OCI-LY3 (cell line): ENCODE measurements at regions not wholly inside any gene's neighbourhood (a gene's known extent, or its start where the extent isn't known, plus 50 kb on each side); places are given as distances from the start of the nearest gene placed in this dataset.

ENCODE experiments used
- H2AFZ ChIP-seq: fragments of 200-600, 300-600 bp; shearing (Covaris generic); 2 replicates; pipeline ENCODE4 v1.6.0; 2014; ENCODE audit warnings: antibody characterized with exemption, low read depth, low read length
- H3K27ac ChIP-seq: fragments of 200-600, 300-600 bp; sonication (generic); 2 replicates; pipeline ENCODE4 v1.5.1; 2014; ENCODE audit warnings: mild to moderate bottlenecking, low read length, moderate library complexity, mixed read lengths
- H3K27me3 ChIP-seq: fragments of 200-600, 300-600 bp; sonication (generic); 2 replicates; pipeline ENCODE4 v1.6.1; 2014; ENCODE audit warnings: low read depth, low read length, mixed read lengths
- H3K36me3 ChIP-seq: fragments of 200-600, 300-600 bp; sonication (generic); replicated peaks from 2 replicates; pipeline ENCODE3; 2014; ENCODE audit warnings: low read depth, low read length, mixed read lengths
- H3K4me1 ChIP-seq: fragments of 300-600, 200-600 bp; sonication (generic); 2 replicates; pipeline ENCODE4 v1.6.1; 2014; ENCODE audit warnings: low read length, mixed read lengths
- H3K4me2 ChIP-seq: fragments of 200-600, 300-600 bp; sonication (generic); 2 replicates; pipeline ENCODE4 v1.6.1; 2014; ENCODE audit warnings: low read length, mixed read lengths
- H3K4me3 ChIP-seq: fragments of 300-600, 200-600 bp; sonication (generic); 2 replicates; pipeline ENCODE4 v1.5.1; 2014; ENCODE audit warnings: antibody characterized with exemption, mild to moderate bottlenecking, low read length, moderate library complexity
- H3K79me2 ChIP-seq: fragments of 300-600, 200-600 bp; shearing (Covaris generic); 2 replicates; pipeline ENCODE4 v1.6.1; 2014; ENCODE audit warnings: mild to moderate bottlenecking, low read length, mixed read lengths
- H3K9ac ChIP-seq: fragments of 300-600, 200-600 bp; shearing (Covaris generic); 2 replicates; pipeline ENCODE4 v1.6.0; 2014; ENCODE audit warnings: mild to moderate bottlenecking, low read length, moderate library complexity
- H3K9me3 ChIP-seq: fragments of 200-600, 300-600 bp; shearing (Covaris generic); 2 replicates; pipeline ENCODE4 v1.6.1; 2014; ENCODE audit warnings: low read length, mixed read lengths; ENCODE audit not compliant: insufficient read depth
- H4K20me1 ChIP-seq: fragments of 200-600, 300-600 bp; sonication (generic); 2 replicates; pipeline ENCODE4 v1.6.1; 2016; ENCODE audit warnings: low read length, mixed read lengths; ENCODE audit not compliant: insufficient read depth
- EZH2phosphoT487 ChIP-seq: fragments of 200-600 bp; shearing (Covaris generic); IDR thresholded peaks from 2 replicates; pipeline ENCODE4 v1.6.1; 2018; ENCODE audit warnings: antibody characterized with exemption, mixed run types, low read depth
- TF ChIP-seq, protein P1 (sequence below): fragments of 200-600, 300-600 bp; sonication (generic); IDR thresholded peaks from 2 replicates; pipeline ENCODE4 v1.5.1; 2014; ENCODE audit warnings: antibody characterized with exemption, low read length, low read depth

DNA sequence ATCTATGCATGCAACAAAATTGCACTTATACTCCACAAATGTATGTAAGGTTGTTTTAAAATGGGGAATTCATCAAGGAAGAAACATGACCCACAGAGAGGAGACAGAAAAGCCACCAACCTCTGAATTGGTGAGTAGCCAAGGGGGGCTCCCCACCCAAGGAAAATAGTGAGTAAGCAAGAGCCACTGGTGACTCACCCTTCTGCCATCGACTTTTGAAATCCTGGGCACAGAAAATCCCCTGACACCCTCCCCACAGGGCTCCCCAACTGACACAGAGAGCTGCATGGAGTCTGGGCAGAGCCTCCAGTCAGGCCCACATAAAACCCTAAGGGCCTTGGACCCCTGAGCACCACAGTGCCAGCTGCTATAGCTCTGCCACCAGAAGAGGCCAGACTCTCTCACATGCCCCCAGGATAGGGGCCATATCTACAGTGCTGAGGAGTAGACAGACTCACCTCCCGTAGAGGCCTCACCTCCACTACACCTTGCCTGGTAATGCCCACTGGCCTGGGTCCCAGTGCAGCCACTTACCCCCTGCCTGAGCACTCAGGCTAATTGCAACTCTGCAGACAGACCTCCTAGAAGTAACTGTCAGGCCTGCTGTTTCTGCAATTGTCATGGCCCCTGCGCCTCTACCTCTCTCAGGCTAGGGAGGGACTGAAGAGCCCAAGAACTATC is 244.7 kb upstream of the WSB1 start:
- Histone ChIP-seq H3K4me1 (no peaks in the 10 kb centered on the region), H3K4me3 (no peak overlapping the region), H3K36me3 (no peaks in the 10 kb centered on the region), H3K9me3 (no peaks in the 10 kb centered on the region), H3K4me2 (no peak overlapping the region), H3K79me2 (no peaks in the 10 kb centered on the region), H2AFZ (no peak overlapping the region), H3K27me3 (no peaks in the 10 kb centered on the region), H3K27ac (no peak overlapping the region), H3K9ac (no peak overlapping the region), H4K20me1 (no peaks in the 10 kb centered on the region)
- TF ChIP-seq, protein P1, sequence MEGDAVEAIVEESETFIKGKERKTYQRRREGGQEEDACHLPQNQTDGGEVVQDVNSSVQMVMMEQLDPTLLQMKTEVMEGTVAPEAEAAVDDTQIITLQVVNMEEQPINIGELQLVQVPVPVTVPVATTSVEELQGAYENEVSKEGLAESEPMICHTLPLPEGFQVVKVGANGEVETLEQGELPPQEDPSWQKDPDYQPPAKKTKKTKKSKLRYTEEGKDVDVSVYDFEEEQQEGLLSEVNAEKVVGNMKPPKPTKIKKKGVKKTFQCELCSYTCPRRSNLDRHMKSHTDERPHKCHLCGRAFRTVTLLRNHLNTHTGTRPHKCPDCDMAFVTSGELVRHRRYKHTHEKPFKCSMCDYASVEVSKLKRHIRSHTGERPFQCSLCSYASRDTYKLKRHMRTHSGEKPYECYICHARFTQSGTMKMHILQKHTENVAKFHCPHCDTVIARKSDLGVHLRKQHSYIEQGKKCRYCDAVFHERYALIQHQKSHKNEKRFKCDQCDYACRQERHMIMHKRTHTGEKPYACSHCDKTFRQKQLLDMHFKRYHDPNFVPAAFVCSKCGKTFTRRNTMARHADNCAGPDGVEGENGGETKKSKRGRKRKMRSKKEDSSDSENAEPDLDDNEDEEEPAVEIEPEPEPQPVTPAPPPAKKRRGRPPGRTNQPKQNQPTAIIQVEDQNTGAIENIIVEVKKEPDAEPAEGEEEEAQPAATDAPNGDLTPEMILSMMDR, result no peak
- TF ChIP-seq EZH2phosphoT487, result no peak

DNA sequence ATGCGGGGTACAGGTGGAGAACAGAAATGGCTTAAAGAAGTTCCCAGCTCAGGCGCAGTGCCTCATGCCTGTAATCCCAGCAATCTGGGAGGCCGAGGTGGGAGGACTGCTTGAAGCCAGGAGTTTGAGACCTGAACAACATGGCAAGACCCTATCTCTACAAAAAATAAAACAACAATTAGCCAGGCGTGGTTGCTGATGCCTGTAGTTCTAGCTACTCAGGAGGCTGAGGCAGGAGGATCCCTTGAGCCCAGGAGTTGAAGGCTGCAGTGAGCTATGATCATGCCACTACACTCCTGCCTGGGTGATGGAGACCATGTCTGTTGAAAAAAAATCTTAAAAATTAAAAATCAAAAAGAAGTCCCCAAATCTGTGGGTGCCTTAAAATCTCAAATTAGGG is 228.3 kb upstream of the WSB1 start:
- H3K9ac ChIP-seq, result no peak overlapping the region
- TF ChIP-seq, protein P1, result no peak
- TF ChIP-seq EZH2phosphoT487, result no peak
- no peaks in the 10 kb centered on the region for H4K20me1 ChIP-seq
- no peaks in the 10 kb centered on the region for H3K9me3 ChIP-seq
- no peaks in the 10 kb centered on the region; the same call in 1 of the 2 replicates for H3K27me3 ChIP-seq
- H3K4me2 ChIP-seq, result no peak overlapping the region
- no peak overlapping the region for H3K27ac ChIP-seq
- no peak overlapping the region for H3K4me3 ChIP-seq
- no peaks in the 10 kb centered on the region for H3K4me1 ChIP-seq
- no peaks in the 10 kb centered on the region for H3K79me2 ChIP-seq
- no peaks in the 10 kb centered on the region for H3K36me3 ChIP-seq
- no peak overlapping the region for H2AFZ ChIP-seq

DNA sequence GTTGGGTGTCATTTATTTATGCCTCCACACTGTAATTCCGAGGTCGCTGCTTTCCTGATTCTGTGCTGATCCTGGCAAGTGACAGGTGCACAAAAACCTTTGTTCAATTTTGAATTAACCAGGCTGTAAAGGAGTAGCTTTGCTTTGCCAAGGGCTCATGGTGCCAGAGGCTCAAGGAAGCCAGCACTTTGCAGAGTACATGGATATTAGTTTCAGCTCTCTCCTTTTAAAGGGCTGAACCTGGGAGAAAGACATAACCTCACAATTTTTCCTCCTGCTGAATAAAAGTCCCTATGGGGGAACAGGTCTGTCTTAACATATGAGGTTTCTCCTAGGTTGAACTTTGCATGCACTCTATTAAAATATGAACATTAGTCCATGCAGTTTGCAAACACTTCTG is 227.6 kb upstream of the WSB1 start:
- Histone ChIP-seq H3K4me3 (no peak overlapping the region), H3K9me3 (no peaks in the 10 kb centered on the region), H3K79me2 (no peaks in the 10 kb centered on the region), H3K36me3 (no peaks in the 10 kb centered on the region), H2AFZ (no peak overlapping the region), H3K27me3 (no peaks in the 10 kb centered on the region; the same call in 1 of the 2 replicates), H3K4me1 (no peaks in the 10 kb centered on the region), H3K4me2 (no peak overlapping the region), H3K27ac (no peak overlapping the region), H3K9ac (no peak overlapping the region), H4K20me1 (no peaks in the 10 kb centered on the region)
- TF ChIP-seq, protein P1, result no peak
- TF ChIP-seq EZH2phosphoT487, result no peak

DNA sequence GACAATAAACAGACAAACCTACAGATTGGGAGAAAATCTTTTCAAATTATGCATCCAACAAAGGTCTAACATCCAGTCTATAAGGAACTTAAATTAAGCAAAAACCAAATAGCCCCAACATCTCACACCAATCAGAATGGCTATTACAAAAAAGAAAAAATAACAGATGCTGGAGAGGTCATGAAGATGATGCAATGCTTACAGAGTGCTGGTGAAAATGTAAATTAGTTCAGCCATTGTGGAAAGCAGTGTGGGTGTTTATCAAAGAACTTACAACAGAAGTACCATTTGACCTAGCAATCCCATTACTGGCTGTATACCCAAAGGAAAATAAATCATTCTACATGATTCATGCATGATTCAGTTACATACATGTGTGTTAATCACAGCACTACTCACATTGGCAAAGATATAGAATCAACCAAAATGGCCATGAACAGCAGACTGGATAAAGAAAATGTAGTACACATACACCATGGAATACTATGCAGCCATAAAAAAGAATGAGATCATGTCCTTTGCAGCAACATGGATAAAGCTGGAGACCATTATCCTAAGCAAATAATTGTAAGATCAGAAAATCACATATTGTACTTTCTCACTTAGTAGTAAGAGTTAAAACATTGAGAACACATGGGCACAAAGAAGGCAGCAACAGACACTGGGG is 223.9 kb upstream of the WSB1 start:
- Histone ChIP-seq H3K27ac (no peak overlapping the region), H3K36me3 (no peaks in the 10 kb centered on the region), H3K79me2 (no peaks in the 10 kb centered on the region), H3K27me3 (no peaks in the 10 kb centered on the region), H3K9ac (no peak overlapping the region), H3K9me3 (no peaks in the 10 kb centered on the region), H3K4me2 (no peak overlapping the region), H2AFZ (no peak overlapping the region), H4K20me1 (no peaks in the 10 kb centered on the region), H3K4me1 (no peaks in the 10 kb centered on the region), H3K4me3 (no peak overlapping the region)
- TF ChIP-seq EZH2phosphoT487, result no peak
- TF ChIP-seq, protein P1, result no peak
